GM21786 (cell line): ENCODE measurements at regions not wholly inside any gene's neighbourhood (a gene's known extent, or its start where the extent isn't known, plus 50 kb on each side); places are given as distances from the start of the nearest gene placed in this dataset.
A peak's percentile ranks its signal among the peaks of the same experiment; 100 is the strongest.

Experiments
- ATAC-seq: cut with Tn5 transposase; IDR thresholded peaks from one replicate; pipeline ENCODE4 v1.9.1; 2021; ENCODE audit not compliant: unreplicated experiment

DNA sequence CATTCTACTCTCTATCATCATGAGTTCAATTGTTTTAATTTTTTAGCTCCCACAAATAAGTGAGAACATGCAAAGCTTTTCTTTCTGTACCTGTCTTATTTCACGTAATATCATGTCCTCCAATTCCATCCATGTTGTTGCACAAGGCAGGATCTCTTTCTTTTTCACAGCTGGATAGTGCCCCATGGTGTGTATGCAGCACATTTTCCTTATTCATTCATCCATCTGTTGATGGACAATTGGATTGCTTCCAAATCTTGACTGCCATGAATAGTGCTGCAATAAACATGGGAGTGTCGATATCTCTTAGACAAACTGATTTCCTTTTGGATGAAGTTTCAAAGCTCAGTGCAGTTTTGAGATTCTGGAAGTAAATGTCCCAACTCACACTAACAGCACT, 326.9 kb downstream of the FGF9 start:
- no peak for ATAC-seq

DNA sequence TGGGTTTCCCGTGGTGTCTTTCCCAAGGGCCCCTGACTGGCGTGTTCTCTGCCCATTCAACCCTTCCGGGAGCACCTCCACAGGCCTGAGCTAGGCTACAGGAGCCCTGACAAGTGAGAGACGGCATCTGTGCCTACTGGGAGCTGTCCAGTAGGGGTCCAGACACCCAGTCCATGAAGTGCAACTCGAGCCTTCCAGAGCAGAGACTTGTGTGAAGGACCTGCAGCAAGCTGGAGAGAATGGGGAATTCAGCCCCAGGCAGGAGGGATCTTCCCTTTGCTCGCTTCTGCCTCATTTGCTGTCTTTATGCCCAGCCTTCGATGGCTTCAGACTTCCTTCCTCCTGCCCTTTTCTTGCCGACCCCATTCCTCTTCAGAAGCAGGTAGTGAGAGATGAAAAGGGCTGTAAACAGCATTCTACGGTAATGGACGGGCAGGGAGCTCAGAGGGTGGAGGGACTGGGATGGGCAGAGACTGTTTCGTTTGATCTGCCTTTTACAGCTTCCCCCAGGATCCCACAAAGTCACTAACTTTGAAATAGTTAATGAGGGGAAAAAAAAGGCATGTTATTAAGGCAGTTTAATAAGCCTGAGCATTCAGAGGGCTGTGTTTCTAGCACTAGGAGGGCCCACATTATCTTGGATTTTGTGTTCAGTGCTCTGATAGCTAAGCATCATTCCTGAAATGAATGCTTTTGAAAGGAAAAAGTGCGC, 327.6 kb downstream of the FGF9 start:
- no peak for ATAC-seq

DNA sequence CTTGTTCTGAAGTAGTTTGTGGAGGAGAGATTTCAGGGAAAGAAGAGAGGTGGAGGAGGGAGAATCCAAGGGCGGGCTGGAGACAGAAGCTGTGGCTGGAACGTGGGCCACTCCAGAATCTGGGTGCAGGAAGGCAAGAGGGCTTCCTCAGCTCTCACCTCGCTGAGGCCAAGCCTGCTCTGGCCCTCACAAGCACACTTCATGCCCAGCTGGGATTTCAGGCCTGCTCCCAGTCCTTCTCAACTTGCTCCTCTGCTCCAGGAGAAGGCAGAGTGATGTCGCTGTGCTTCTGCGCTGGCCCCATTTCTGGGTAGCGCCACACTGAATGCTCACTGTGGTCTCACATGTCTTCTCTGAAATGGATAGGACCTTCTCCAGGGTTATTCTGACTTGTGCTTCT, 328.8 kb downstream of the FGF9 start:
- no peak for ATAC-seq

DNA sequence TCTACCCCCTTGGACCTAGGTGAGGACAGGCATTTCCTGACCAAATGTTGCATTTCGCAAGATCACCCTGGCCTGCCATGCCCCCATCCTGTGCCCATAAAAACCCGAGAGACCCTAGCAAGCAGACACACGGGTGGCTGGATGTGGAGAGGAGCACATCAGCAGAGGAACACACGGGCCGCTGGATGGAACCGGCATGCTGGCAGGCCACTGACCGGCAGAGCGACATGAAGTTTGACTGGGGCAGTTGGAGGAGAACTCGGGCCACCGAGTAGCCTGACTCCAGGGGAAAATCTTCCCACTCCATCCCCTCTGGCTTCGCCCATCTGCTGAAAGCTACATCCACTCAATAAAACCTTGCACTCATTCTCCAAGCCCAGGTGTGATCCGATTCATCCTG, 329.3 kb downstream of the FGF9 start:
- no peak for ATAC-seq

DNA sequence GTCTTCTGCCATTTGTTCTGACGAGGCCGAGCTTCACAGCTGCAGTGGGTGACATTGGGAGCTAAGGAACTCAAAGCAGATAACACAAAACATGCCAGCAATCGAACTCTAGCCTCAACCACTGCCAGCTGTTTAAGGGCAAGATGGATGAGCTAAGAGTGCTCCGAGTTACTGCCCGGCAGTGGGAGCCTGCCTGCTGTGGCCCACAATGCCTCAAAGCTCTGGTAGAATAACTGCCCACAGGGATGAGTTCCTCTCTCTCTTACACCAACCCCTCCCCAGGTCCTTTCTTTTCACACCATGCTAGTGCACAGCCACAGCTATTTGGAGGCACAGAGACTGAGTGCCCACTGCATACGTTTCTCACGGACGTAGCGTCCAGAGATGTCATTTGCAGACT, 330.5 kb downstream of the FGF9 start:
- no peak for ATAC-seq

DNA sequence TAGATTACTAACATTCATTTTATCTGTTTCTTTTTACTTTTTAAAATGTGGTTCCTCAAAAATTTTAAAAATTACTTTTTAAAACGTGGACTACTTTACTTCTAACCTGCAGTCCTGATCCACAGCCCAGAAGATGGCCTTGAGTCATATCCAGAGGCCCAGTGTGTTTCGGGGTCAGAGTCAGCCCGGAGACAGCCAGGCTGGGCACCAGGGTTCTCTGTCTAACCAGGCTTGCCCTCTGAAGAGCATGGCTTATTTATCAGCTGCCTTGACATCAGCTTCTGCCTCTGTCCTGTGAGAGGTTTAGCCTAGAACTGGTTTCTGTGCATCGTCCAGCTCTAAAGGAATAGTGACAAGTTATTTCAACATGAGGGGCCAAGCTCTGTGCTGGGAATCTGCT, 332.0 kb downstream of the FGF9 start:
- no peak for ATAC-seq

DNA sequence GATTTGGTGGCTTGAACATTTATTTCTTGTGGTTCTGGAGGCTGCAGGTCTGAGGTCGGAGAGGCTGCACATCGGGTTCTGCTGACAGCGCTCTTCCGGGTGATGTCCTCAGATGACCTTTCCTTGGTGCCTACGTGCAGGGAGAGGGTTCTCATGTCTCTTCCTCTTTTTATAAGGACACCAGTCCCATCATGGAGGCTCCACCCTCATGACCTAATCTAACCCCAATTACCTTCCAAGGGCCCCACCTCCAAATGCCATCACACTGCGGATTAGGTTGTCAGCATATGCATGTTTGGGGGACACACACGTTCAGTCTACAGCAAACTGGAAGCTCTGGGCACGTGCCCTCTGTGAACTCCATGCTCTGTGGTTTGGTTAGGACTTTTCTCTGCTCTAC, 338.6 kb downstream of the FGF9 start:
- ATAC-seq, result no peak

DNA sequence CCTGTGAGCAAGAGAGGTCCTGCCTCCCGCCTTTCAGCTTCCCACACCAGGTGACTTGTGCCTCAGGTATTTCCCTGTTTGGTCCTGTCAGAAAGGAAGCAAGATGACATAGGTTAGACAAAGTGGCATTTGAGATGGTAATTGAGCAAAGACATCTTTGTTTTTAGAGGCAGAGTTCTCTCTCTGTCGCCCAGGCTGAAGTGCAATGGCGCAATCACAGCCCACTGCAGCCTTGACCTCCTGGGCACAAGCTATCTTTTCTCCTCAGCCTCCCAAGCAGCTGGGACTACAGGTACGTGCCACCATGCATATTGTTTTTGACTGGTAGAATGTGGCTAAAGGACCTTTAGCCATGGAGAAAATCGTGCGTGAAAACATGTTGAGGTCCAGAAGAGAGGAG, 339.1 kb downstream of the FGF9 start:
- ATAC-seq, result no peak

DNA sequence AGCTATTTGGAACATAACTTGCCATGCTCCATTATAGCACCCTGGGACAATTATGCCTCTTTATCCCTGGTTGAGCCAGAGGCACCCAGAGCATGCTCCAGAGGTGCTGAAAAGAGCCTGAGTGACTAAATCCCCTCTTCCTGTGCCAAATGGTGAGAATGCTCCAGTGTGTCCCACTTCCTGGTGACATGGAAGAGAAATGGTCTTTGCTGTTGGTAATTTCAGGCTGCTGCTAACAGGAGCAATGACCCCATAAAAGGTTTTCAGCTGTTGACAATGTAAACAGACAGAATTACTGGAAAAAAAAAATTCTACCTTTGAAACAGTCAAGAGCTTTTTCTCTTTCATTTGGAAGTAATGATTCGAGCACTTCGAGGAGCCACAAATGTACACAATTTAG, 341.8 kb downstream of the FGF9 start:
- ATAC-seq, result no peak

DNA sequence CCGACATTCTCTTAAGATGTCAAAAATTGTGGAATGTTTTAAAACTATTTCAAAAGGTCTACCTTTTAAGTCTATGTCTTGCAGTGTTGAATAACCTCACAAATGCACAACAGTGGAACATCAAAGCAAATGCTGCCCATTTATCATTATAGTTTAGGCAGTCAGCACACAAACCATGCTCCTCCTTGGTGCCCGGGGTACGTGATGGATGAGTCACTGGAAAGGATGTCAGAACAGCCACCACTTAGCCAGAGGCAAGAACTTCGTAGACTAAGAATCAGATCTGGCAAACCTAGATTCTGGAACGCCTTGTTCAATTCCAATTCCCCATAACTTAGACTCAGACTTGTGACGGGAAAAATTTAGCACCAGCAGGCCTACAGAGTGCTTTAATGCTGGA, 343.6 kb downstream of the FGF9 start:
- ATAC-seq, result no peak

DNA sequence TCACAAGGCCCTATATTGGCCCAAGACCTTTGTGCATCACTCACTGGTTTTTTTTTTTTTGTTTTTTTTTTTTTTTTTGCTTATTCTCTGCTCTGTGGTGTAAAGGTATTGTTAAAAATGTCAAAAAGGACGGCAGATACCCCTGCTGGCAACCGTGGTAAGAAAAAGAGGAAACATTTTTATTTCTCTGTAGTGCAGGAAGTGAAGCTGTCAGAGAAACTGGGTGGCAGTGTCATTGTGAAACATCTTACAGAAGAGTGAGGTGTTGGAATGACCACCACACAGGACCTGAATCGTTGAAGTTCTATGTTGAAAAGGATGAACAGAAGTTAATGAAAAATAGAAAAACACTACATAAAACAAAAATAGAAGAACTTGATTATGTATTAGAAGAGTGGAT, 346.4 kb downstream of the FGF9 start:
- ATAC-seq, result peak; percentile 97

DNA sequence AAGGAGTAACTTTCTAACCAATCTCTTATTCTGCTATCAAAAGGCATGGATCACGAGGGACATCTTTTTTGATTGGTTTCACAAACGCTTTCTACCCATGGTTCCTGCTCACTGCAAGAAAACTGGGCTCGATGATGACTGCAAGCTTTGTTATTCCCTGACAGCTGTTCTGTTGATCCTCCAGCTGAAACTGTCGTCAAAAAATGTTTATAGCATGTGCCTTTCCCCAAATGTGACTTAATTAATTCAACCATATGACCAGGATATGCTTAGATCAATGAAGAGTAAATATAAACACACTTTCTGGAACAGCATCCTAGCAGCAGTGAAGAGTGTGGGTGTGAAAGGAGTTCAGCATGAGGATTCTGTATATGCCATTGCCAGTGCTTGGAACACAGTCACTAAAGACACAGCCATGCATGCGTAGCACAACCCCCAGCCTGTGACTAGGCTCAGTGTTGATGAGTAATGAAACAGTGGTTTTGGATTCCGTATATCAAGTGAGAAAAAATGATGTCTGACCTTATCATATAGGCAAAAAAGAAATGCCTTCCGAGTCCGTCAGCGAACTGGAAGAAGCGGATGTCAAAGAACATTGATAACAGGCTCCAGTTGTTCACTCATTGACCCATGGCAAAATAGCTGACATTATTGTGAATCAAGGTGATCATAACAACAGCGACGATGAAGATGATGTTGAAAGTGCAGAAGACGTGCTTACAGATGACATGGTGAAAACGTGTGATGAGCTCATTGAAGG, 347.4 kb downstream of the FGF9 start:
- no peak for ATAC-seq

DNA sequence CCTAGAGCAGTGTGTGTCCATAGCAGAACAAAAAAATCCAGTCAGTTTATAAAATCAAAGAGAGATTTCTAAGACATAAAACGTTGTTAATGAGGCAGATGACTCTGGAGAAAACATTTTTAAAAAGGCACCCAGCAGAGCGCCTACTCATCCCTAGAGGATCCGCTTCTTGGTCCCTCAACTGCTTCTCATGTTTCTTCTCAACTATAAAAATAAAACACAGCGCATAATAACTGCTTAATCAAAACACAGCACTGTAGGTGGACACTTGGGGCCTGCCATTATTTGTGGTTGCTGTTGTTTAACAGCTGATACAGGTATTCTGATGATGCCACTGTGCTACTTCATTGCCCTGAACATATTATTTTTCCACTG, 347.9 kb downstream of the FGF9 start:
- no peak for ATAC-seq

DNA sequence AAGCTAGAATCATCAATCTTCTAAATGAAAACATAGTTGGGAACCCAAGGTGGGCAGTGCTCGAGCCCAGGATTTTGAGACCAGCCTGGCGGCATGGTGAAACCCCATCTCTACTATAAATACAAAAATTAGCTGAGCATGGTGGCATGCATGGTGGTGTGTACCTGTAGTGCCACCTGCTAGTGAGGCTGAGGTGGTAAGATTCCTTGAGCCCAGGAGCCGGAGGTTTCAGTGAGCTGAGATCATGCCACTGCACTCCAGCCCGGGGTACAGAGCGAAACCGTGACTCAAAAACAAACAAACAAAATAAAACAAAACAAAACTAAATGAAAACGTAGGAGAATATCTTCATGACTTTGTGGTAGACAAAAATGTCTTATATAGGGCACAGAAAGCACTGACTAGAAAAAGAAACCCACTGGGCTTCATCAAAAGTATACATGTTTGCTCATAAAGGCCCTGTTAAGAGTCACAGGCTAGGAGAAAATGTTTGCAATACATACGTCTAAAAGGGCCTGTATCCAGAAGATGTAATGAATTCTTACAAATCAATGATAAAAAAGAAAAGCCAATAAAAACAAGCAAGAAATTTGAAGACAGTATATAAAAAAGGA, 353.6 kb downstream of the FGF9 start:
- ATAC-seq, result no peak

DNA sequence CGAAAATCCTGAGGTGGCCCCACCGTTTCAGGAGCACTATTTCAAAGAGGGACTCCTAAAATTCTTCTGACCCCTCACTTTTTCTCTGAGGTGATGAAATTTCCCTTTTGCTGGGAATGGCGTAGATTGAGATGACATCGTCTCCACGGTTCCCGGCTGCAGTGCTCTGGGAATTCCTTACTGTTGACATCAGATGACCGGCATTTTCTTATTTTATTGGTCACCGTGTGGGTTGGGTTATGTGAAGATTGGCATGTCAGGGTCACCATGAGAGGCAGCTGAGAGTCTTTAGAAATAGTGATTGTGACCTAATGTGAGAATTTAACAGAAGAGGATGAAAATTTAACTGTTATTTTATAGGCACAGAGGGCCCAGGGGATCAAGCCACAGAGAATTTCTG, 356.7 kb downstream of the FGF9 start:
- ATAC-seq, result no peak

DNA sequence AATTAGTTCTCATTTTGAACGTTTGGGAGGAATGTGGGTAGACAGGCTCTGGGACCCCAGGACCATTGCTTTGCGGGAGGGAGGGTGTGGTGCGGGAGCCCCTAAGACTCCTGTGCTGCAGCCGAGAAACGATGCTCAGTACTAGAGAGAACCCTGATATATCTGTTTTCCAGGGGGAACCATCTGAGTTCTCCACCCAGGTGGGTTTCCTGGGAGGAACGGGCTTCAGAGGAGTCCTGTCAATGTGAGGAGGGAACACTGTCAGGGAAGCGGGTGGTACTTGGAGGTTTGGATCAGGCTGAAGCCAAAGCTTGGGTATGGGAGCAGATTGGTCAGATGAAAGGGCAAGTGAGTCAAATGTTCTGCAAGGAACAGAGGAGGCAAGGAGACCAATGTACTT, 358.0 kb downstream of the FGF9 start:
- no peak for ATAC-seq

DNA sequence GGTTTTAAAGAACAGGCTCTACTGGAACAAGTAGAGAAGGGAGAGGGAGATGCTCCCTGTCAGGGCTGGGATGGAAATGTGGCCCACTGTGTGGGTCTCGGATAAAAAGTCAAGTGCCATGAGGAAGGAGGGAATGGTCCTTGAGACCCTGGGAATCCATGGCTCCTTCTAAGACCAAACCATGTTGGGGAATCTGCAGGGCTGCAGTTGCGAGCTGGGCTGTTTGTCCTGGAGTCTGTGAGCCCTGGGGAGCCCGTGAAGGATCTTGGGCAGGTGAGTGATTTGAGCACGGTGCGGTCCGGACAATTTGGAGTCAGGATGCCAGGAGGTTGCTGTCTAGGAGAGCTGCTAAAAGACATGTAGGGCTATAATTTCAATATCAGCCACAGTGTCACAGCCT, 359.4 kb downstream of the FGF9 start:
- ATAC-seq, result no peak

DNA sequence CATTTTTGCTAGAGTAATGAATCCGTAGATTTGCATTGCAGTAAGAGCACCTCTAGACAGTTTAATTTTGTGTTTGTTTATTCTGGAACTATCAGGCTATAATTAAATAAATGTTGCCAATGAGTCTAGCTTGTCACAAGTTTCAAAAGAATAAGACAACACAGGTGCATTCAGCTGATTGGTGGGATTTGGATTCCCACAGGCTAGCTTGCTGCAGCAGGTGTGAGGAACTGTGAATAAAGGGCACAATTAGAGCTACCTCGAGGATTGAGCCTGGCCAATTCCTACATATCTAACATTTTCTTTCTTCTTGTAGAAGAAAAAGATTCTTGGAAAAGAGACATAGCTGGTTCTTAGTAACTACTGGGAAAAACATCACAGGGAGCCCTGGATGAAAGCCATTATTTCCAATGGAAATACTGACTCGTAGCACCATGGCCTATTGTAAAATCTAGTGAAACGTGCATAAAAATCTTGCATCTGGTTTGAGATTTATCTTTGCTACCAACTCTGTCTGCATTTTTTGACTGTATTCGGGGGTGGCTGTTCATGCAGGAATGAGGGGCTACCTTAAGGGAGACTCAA, 360.9 kb downstream of the FGF9 start:
- ATAC-seq, result no peak

DNA sequence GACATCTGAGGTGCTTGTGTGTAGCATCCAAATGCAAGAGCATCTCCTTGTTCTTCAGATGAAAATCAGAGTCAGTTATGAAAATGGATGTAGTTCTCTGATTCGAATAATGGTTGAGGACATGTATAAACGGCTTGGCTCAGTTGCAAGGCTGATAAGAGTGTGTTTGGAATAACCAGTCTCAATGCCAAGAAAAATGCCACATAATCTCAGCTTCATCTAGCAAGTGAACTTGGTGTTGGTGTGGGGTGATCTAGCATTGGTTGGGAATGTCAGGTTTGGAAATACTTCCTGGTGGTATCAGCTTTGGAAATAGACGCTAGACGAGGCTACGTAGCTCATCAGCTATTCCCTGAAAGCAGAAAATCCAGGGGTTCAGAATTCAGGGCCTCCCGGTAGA, 362.0 kb downstream of the FGF9 start:
- no peak for ATAC-seq

DNA sequence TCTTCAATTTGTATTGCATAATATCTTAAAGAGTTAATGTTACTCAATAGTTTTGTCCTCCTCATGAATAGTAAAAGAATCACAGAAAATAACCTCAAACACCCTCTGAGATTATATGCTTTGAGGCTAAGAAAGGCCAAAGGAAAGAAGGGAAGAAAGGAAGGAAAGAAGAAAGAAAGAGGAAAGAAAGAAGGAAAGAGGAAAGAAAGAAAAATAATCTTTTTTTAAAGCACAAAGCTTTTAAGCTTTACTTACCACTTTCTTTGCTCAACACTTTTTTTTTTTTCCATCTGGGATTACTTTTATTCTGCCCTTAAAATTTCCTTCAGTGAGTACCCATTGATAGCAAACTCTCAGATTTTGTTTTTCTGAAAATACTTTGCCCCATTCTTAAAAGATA, 369.1 kb downstream of the FGF9 start:
- ATAC-seq, result no peak

DNA sequence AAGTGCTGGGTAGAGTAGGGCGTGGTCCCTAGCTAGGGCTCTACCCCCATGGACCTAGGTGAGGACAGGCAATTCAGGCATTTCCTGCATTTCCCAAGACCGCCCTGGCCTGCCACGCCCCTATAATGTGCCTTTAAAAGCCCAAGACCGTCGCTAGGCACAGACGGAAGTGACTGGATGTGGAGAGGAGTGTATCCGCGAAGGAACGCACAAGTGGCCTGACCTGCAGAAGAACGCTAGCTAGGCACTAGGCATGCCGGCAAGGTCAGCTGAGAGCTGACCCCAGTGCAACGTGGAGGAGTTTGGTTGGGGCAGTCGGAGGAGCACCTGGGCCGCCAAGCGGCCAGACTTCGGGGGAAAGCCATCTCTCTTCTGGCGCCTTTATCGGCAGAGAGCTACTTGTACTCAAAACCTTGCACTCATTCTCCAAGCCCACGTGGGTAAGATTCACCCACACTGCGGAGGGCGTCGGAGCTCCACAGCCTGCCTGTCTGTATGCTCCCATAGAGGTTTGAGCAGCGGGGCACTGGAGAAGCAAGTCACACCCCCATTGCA, 370.0 kb downstream of the FGF9 start:
- no peak for ATAC-seq

DNA sequence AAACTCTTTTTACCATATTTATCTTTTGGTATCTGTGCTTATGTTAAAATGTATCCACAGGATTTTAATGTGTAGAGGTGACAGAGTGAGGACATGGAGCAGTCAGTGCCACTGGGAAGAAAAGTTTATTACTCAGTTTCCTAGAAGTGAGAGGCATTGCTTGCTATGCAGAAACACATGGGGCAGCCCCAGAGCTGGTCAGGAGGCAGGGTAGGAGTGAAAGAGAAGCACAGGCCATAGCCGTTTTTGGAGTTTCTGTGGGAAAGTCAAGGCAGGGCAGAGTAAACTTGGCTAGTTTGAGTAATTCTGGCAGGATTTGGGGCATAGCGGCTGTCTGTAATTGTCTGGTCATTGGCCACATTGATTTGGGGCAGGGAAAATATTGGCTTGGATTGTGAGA, 370.9 kb downstream of the FGF9 start:
- no peak for ATAC-seq
